ENCODE measurements at regions not wholly inside any gene's neighbourhood (a gene's known extent, or its start where the extent isn't known, plus 50 kb on each side); places are given as distances from the start of the nearest gene placed in this dataset.
"Not testable (repeated sequence)": the region's sequence is repeated elsewhere in the genome, so short reads cannot be mapped to it uniquely, and the experiment has no call there.

GRCh38 chr3:82177774-82178173, 416.3 kb upstream of the GBE1 start:
- no peak for DNase-seq (ENCODE audit: low spot score)

- DNase-seq (ENCODE audit: low spot score), result no peak
Observed at GRCh38 chr3:82165266-82165665, 403.8 kb upstream of the GBE1 start.

- peak; percentile 17 for DNase-seq (ENCODE audit: low spot score)
Observed at GRCh38 chr3:82163907-82164520, 402.6 kb upstream of the GBE1 start.

- no peak for DNase-seq (ENCODE audit: low spot score)
Observed at GRCh38 chr3:82157952-82158351, 396.5 kb upstream of the GBE1 start.

GRCh38 chr3:82153892-82154291, 392.4 kb upstream of the GBE1 start:
- DNase-seq (ENCODE audit: low spot score), result not testable (repeated sequence)

- no peak for DNase-seq (ENCODE audit: low spot score)
Observed at GRCh38 chr3:82145742-82146141, 384.3 kb upstream of the GBE1 start.

GRCh38 chr3:82144811-82145210, 383.4 kb upstream of the GBE1 start:
- peak; percentile 26 for DNase-seq (ENCODE audit: low spot score)

- DNase-seq (ENCODE audit: low spot score), result no peak
Observed at GRCh38 chr3:82143661-82144412, 382.4 kb upstream of the GBE1 start.

GRCh38 chr3:82141592-82141991, 380.1 kb upstream of the GBE1 start:
- no peak for DNase-seq (ENCODE audit: low spot score)

- DNase-seq (ENCODE audit: low spot score), result no peak
Observed at GRCh38 chr3:82137861-82138260, 376.4 kb upstream of the GBE1 start.

GRCh38 chr3:82137050-82137449, 375.6 kb upstream of the GBE1 start:
- DNase-seq (ENCODE audit: low spot score), result no peak

- DNase-seq (ENCODE audit: low spot score), result peak; percentile 58
Observed at GRCh38 chr3:82133070-82133606, 371.7 kb upstream of the GBE1 start.

GRCh38 chr3:82132210-82133069, 371.0 kb upstream of the GBE1 start:
- DNase-seq (ENCODE audit: low spot score), result no peak

GRCh38 chr3:82130046-82130445, 368.6 kb upstream of the GBE1 start:
- no peak for DNase-seq (ENCODE audit: low spot score)

GRCh38 chr3:82129221-82129801, 367.9 kb upstream of the GBE1 start:
- DNase-seq (ENCODE audit: low spot score), result no peak

- DNase-seq (ENCODE audit: low spot score), result no peak
Observed at GRCh38 chr3:82128271-82128670, 366.8 kb upstream of the GBE1 start.

- no peak for DNase-seq (ENCODE audit: low spot score)
Observed at GRCh38 chr3:82122554-82123345, 361.3 kb upstream of the GBE1 start.

- DNase-seq (ENCODE audit: low spot score), result no peak
Observed at GRCh38 chr3:82114589-82114988, 353.1 kb upstream of the GBE1 start.

GRCh38 chr3:82110721-82111120, 349.3 kb upstream of the GBE1 start:
- DNase-seq (ENCODE audit: low spot score), result not testable (repeated sequence)

- DNase-seq (ENCODE audit: low spot score), result no peak
Observed at GRCh38 chr3:82103241-82103640, 341.8 kb upstream of the GBE1 start.

- DNase-seq (ENCODE audit: low spot score), result no peak
Observed at GRCh38 chr3:82100378-82100777, 338.9 kb upstream of the GBE1 start.

Measured in SK-N-DZ (cell line).